ENCODE measurements at regions not wholly inside any gene's neighbourhood (a gene's known extent, or its start where the extent isn't known, plus 50 kb on each side); places are given as distances from the start of the nearest gene placed in this dataset.
A peak's percentile ranks its signal among the peaks of the same experiment; 100 is the strongest.

DNA sequence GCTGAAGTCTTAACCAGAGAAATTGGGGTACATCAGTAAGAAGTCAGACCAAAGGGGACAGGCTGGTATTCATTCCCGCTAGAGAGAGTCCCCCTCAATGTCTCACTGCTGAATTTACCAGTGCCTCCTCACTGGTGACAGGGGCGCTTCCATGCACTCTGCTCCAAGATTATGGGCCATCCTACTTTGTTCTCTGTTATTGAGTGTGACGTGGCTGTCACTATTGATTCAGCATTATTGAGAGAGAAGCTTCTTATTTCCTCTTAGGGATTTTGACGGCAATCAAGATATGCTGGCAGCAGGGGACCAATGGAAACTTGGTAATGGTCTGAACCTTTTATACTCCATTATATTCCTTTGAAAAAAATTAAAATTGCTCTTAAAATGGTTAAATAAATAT is 118.6 kb downstream of the SYF2 start:
- no peak overlapping the region for H3K9ac ChIP-seq (ENCODE audit: insufficient read length)
- no peak for DNase-seq (ENCODE audit: low read depth, low spot score)
- H3K4me3 ChIP-seq: no peak overlapping the region
- H3K27ac ChIP-seq: no peak overlapping the region
- TF ChIP-seq FOXP2 (optimal IDR thresholded peaks at IDR 0.05; ENCODE audit: control extremely low read depth, extremely low read length, insufficient read depth): no peak
- TF ChIP-seq EZH2 (IDR thresholded peaks at IDR 0.05): no peak
- no peak for TF ChIP-seq POLR2AphosphoS5 (IDR thresholded peaks at IDR 0.05; ENCODE audit: borderline replicate concordance, low read depth, low read length)
- H3K9me3 ChIP-seq (ENCODE audit: low read depth, low read length): peaks cover 6% of the 10 kb centered on the region; the same call in 1 of the 2 replicates
- no peaks in the 10 kb centered on the region for H3K36me3 ChIP-seq (ENCODE audit: insufficient read depth, low read length)

- Histone ChIP-seq H3K4me3 (no peak overlapping the region), H3K27ac (peak overlapping the region; percentile 47)
- no peak for DNase-seq (ENCODE audit: low read depth, low spot score)
These were observed 119.2 kb downstream of the SYF2 start for GRCh38 chr1:25113086-25113485.

GRCh38 chr1:25112400-25112799 is 119.9 kb downstream of the SYF2 start:
- no peaks in the 10 kb centered on the region for H3K36me3 ChIP-seq (ENCODE audit: insufficient read depth, low read length)
- no peak for DNase-seq (ENCODE audit: low read depth, low spot score)
- H3K9me3 ChIP-seq (ENCODE audit: low read depth, low read length): peaks cover 6% of the 10 kb centered on the region; the same call in 1 of the 2 replicates
- H3K27ac ChIP-seq: peak overlapping the region; percentile 47
- TF ChIP-seq EZH2 (IDR thresholded peaks at IDR 0.05): no peak
- TF ChIP-seq FOXP2 (optimal IDR thresholded peaks at IDR 0.05; ENCODE audit: control extremely low read depth, extremely low read length, insufficient read depth): no peak
- no peak for TF ChIP-seq POLR2AphosphoS5 (IDR thresholded peaks at IDR 0.05; ENCODE audit: borderline replicate concordance, low read depth, low read length)
- no peak overlapping the region for H3K9ac ChIP-seq (ENCODE audit: insufficient read length)
- H3K4me3 ChIP-seq: no peak overlapping the region

More at GRCh38 chr1:25113086-25113485, 119.2 kb downstream of the SYF2 start:
- Histone ChIP-seq H3K9ac (ENCODE audit: insufficient read length) (peak overlapping the region; percentile 24), H3K36me3 (ENCODE audit: insufficient read depth, low read length) (no peaks in the 10 kb centered on the region), H3K9me3 (ENCODE audit: low read depth, low read length) (peaks cover 6% of the 10 kb centered on the region; the same call in 1 of the 2 replicates)
- TF ChIP-seq POLR2AphosphoS5 (IDR thresholded peaks at IDR 0.05; ENCODE audit: borderline replicate concordance, low read depth, low read length): no peak
- TF ChIP-seq FOXP2 (optimal IDR thresholded peaks at IDR 0.05; ENCODE audit: control extremely low read depth, extremely low read length, insufficient read depth): no peak
- no peak for TF ChIP-seq EZH2 (IDR thresholded peaks at IDR 0.05)

DNA sequence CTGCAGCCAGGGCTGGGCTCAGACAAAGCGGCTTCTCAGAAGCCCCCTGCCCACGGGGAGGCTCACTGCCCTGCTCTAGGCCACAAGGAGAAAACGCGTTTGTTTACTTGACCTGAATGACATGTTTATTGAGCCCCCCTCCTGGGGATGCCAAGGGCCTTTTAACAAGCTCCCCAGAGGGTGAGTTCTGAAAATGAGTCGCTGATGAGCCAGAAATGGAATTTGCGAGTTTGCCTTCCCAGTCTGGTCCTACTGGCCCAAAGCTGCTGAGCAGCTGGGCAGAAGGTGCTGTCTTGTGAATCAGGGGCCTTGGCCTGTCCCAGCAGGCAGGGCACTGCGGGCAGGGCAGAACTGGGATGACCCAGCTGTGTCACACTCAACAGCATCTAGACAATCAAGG is 120.6 kb downstream of the SYF2 start:
- Histone ChIP-seq H3K36me3 (ENCODE audit: insufficient read depth, low read length) (no peaks in the 10 kb centered on the region), H3K9ac (ENCODE audit: insufficient read length) (no peak overlapping the region), H3K9me3 (ENCODE audit: low read depth, low read length) (peaks cover 6% of the 10 kb centered on the region; the same call in 1 of the 2 replicates), H3K27ac (no peak overlapping the region), H3K4me3 (no peak overlapping the region)
- no peak for DNase-seq (ENCODE audit: low read depth, low spot score)
- TF ChIP-seq FOXP2 (optimal IDR thresholded peaks at IDR 0.05; ENCODE audit: control extremely low read depth, extremely low read length, insufficient read depth): no peak
- TF ChIP-seq POLR2AphosphoS5 (IDR thresholded peaks at IDR 0.05; ENCODE audit: borderline replicate concordance, low read depth, low read length): no peak
- no peak for TF ChIP-seq EZH2 (IDR thresholded peaks at IDR 0.05)

- Histone ChIP-seq H3K9ac (ENCODE audit: insufficient read length) (no peak overlapping the region), H3K4me3 (no peak overlapping the region), H3K9me3 (ENCODE audit: low read depth, low read length) (peaks cover 6% of the 10 kb centered on the region; the same call in 1 of the 2 replicates), H3K36me3 (ENCODE audit: insufficient read depth, low read length) (no peaks in the 10 kb centered on the region), H3K27ac (peak overlapping the region; percentile 62)
- DNase-seq (ENCODE audit: low read depth, low spot score): no peak
- TF ChIP-seq EZH2 (IDR thresholded peaks at IDR 0.05) (no peak), FOXP2 (optimal IDR thresholded peaks at IDR 0.05; ENCODE audit: control extremely low read depth, extremely low read length, insufficient read depth) (no peak)
These were observed 121.8 kb downstream of the SYF2 start for GRCh38 chr1:25110485-25110884.

GRCh38 chr1:25110036-25110435 is 122.3 kb downstream of the SYF2 start:
- no peaks in the 10 kb centered on the region for H3K36me3 ChIP-seq (ENCODE audit: insufficient read depth, low read length)
- H3K4me3 ChIP-seq: no peak overlapping the region
- peak overlapping the region; percentile 62 for H3K27ac ChIP-seq
- no peak overlapping the region for H3K9ac ChIP-seq (ENCODE audit: insufficient read length)
- H3K9me3 ChIP-seq (ENCODE audit: low read depth, low read length): peaks cover 6% of the 10 kb centered on the region; the same call in 1 of the 2 replicates
- no peak for DNase-seq (ENCODE audit: low read depth, low spot score)
- TF ChIP-seq POLR2AphosphoS5 (IDR thresholded peaks at IDR 0.05; ENCODE audit: borderline replicate concordance, low read depth, low read length) (no peak), FOXP2 (optimal IDR thresholded peaks at IDR 0.05; ENCODE audit: control extremely low read depth, extremely low read length, insufficient read depth) (no peak), EZH2 (IDR thresholded peaks at IDR 0.05) (no peak)

DNA sequence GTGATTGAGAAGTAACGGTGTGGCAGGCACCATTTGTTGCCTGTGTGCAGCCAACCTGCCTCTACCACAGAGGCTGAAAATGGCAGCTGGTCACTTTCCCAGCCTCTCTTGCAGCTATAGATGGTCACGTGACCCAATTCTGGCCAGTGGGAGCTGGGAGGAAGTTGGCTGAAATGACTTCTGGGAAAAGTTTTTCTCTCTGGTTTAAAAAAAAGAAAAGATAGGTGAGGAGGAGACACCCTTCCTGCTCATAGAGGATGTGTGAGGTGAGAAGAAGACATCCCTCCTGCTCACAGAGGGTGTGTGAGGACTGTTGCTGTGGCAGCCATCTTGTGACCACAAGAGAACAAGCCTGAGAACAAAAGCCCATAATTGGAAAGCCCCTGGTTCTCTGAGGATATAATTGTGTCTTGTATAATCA is 122.8 kb downstream of the SYF2 start:
- Histone ChIP-seq H3K36me3 (ENCODE audit: insufficient read depth, low read length) (no peaks in the 10 kb centered on the region), H3K9ac (ENCODE audit: insufficient read length) (no peak overlapping the region), H3K4me3 (no peak overlapping the region), H3K9me3 (ENCODE audit: low read depth, low read length) (peaks cover 6% of the 10 kb centered on the region; the same call in 1 of the 2 replicates), H3K27ac (peak overlapping the region; percentile 62)
- TF ChIP-seq FOXP2 (optimal IDR thresholded peaks at IDR 0.05; ENCODE audit: control extremely low read depth, extremely low read length, insufficient read depth): no peak
- no peak for TF ChIP-seq EZH2 (IDR thresholded peaks at IDR 0.05)
- TF ChIP-seq POLR2AphosphoS5 (IDR thresholded peaks at IDR 0.05; ENCODE audit: borderline replicate concordance, low read depth, low read length): no peak
- no peak for DNase-seq (ENCODE audit: low read depth, low spot score)

DNA sequence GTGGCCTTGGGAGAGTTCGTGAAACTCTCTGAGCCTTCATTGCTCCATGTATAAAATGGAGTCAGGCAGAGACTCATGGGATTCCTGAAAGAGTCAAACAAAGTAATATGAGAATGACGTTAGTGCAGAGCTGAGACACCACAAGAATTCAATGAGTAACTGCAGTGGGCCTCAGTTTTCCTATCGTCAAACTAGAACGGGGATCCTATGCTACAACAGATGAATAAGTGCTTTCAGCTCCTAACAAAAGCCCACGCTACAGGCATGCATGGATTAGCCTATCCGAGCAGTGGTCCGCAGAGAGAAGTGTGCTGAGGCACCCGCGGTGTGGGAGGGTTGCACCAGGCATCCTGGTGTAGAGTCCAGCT is 124.7 kb downstream of the SYF2 start:
- DNase-seq (ENCODE audit: low read depth, low spot score): no peak
- no peak overlapping the region for H3K27ac ChIP-seq
- no peaks in the 10 kb centered on the region for H3K36me3 ChIP-seq (ENCODE audit: insufficient read depth, low read length)
- H3K4me3 ChIP-seq: no peak overlapping the region
- no peak overlapping the region for H3K9ac ChIP-seq (ENCODE audit: insufficient read length)
- TF ChIP-seq EZH2 (IDR thresholded peaks at IDR 0.05): no peak
- H3K9me3 ChIP-seq (ENCODE audit: low read depth, low read length): peaks cover 6% of the 10 kb centered on the region; the same call in 1 of the 2 replicates

DNA sequence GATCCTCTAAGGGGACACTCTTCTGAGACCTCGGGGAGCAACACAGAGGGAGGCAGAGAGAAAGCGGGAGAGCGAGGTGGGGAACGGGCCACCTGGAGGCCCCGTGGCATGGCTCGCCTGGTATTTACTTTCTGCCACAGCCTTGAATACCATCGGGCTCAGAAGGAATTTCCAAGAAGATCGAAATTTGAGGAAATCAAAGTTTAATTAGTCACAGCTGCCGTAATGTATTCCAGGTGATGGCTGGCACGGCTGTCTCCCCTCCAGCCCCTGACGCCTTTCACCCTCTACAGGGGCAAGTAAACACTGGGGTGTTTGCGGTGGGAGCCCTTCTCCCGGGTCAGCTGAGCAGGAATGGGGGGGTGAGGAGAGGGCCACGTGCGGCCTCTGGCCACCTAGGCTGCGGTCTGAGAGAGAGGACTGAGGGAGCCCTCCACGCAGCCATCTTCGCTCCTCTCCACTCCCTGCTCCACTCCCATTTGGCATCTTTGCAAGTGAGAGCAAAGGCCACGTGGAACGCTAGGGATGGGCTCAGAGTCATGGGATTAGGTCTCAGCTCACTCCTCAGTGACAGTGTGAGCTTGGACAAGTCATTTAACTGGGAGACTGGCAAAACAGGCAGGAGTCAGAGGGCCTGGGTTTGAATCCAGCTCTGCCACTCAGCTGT is 125.2 kb downstream of the SYF2 start:
- no peak for DNase-seq (ENCODE audit: low read depth, low spot score)
- Histone ChIP-seq H3K9ac (ENCODE audit: insufficient read length) (no peak overlapping the region), H3K9me3 (ENCODE audit: low read depth, low read length) (peaks cover 6% of the 10 kb centered on the region; the same call in 1 of the 2 replicates), H3K27ac (no peak overlapping the region), H3K4me3 (no peak overlapping the region), H3K36me3 (ENCODE audit: insufficient read depth, low read length) (no peaks in the 10 kb centered on the region)
- no peak for TF ChIP-seq EZH2 (IDR thresholded peaks at IDR 0.05)
- no peak for TF ChIP-seq POLR2AphosphoS5 (IDR thresholded peaks at IDR 0.05; ENCODE audit: borderline replicate concordance, low read depth, low read length)
- no peak for TF ChIP-seq FOXP2 (optimal IDR thresholded peaks at IDR 0.05; ENCODE audit: control extremely low read depth, extremely low read length, insufficient read depth)
